GM18907 (cell line): ENCODE measurements at regions not wholly inside any gene's neighbourhood (a gene's known extent, or its start where the extent isn't known, plus 50 kb on each side); places are given as distances from the start of the nearest gene placed in this dataset.

Experiments used
- ATAC-seq: cut with Tn5 transposase; IDR thresholded peaks from one replicate; pipeline ENCODE4 v1.9.1; 2021; ENCODE audit warnings: mild to moderate bottlenecking, moderate library complexity; ENCODE audit not compliant: unreplicated experiment

DNA sequence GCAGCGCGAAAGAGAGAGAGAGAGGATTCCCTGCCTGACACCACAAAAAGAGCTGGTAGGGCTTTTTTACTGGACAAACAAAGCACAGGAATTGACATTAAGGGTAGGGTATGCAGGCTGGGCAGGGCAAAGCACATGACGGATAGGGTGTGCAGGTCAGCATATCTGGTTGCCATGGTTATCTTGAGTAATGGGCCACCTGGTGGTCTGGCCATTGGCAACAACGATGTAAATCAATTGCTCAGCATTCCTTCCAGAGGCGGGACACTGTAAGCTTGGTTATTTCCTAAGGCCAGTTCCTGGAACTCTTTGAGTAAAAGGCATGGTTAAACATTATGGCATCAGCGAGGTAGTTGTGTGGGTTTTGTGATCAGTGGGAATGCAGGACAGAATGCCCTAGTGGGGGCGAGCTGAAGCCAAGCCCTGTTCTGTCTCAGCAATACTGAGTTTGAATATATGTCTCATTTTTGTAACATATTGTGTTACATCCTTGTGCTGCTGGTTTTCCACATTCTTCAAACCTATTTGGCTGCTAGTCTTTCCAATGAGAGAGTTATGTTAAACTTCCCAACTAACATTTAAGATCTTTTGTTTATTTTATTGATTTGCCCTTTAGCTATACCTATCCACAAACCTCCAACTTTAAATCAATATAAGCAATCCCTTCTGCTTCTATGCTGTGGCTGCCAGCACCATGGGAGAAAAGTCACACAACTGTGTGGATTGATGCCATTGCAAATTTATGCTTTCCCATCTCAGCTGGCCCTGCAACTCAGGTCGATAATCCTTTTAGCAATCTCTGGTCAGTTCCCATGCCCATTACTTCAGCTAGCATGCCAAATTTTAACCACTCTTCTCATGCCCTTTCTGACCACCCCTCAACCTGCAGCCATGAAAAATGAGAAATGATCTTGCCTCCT, 396.7 kb upstream of the PDE3A start:
- no peak for ATAC-seq

- ATAC-seq: no peak
These were observed 395.7 kb upstream of the PDE3A start for GRCh38 chr12:19972325-19973288.

DNA sequence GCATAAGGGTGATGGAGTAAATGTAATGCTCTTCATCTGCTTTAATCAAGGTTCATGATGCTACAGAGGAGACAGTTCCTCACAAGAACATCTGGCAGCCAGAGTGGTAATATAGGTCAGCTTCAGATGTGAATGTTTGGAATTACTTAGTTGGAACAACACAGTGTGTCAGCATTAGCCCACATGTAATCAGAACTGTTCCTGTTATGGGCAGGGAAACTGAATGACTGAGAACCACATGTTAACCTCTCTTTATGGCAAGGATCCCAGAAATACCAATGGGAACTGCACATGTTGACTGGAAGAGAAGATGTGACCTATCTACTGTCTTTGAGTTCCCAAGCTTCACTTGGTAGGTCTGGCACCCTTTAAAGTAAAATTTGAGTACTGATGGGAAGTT, 390.1 kb upstream of the PDE3A start:
- no peak for ATAC-seq

GRCh38 chr12:19979584-19979983, 388.8 kb upstream of the PDE3A start:
- no peak for ATAC-seq

DNA sequence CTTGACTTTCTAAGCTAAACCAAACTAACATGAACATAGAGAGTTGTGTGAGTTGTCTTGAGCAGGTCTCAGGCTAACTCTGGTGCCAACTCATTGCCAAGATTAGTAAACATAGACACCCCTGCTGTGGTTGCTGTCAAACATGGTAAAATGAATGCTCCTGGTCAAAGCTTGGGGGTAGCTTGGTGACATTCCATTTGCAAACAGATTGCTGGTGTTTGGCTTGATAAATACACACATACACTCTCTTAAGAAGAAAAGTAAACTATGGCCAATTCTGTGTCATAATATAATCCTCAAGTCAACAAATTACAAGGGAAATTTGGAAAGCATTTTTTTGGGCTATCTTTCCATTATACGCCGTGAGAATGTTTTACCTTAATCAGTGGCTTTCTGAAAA, 386.4 kb upstream of the PDE3A start:
- no peak for ATAC-seq

- ATAC-seq: no peak
These were observed 380.3 kb upstream of the PDE3A start for GRCh38 chr12:19988001-19988400.

DNA sequence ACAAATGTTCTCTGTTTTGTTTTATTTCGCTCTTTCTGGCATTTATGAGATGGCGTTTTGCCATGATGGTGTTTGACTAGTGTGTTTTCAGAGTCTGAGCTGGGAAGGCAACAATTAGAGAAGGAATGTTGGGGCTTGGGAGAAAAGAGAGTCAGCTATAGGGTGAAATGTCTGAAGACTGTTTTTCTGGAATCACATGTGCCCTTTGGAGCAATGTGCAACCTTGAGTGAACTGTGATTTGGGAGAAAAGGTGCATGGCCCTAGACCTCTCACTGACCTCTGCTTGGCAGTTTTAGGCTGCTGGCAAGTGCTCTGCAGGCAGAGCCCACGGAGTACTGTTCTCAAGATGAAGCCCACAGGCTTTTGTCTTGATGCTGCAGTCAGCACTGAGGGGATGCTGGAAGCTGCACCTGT, 379.9 kb upstream of the PDE3A start:
- ATAC-seq: no peak

DNA sequence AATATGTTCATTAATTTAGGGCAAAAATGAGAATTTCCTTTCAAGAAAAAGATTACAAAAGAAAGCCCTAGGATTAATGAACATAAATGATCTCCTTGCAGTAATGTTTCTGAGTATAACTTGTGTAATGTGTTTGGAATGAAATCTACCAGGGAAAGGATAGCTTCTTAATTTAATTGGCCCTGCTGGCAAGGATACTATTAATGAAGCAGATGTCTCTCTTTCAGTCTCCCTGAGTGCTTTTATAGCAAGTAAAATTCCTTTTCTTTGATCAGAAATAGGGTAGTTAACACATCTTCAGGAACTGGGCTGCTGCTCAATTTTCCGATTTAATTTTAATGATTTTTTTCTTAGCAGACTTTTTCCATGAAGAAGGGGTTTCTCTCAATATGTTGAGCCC, 379.4 kb upstream of the PDE3A start:
- ATAC-seq: no peak

DNA sequence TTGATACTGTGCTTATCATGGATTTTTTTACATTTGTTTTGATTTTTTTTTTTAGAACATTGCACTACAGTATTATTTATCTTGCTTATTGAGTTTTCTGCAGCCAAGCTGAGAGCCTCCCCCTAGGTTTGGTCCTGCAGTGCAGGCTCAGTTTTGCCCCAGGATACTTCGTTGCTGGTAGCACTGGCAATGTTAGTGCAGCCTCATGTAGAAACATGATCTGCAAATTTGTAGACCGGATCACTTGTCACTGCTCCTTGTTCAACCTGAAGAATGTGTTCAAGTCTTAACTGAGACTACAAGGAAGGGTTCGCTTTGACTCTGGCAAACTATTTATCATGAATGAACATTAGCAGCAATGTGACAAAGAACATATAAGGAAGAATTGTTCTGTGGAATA, 377.2 kb upstream of the PDE3A start:
- no peak for ATAC-seq

DNA sequence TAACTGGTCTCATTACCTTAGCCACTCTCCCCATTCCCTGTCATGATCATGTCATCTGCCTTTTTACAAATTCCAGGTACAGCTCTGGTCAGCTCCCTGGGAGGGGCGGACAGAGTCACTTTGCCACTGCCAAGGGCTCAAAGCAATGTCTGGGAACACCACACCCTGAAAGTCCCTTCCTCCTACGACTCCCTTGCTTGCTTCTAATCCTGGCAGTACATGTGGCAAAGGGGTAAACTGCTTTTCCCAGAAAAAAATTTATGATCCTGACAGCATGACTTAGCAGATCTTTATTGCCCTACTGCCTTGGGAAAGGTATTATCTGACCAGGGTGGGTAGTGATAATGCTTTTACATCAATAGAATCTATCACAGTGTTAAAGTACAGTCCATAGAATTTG, 376.0 kb upstream of the PDE3A start:
- no peak for ATAC-seq

- ATAC-seq: no peak
These were observed 373.4 kb upstream of the PDE3A start for GRCh38 chr12:19994968-19995367.

DNA sequence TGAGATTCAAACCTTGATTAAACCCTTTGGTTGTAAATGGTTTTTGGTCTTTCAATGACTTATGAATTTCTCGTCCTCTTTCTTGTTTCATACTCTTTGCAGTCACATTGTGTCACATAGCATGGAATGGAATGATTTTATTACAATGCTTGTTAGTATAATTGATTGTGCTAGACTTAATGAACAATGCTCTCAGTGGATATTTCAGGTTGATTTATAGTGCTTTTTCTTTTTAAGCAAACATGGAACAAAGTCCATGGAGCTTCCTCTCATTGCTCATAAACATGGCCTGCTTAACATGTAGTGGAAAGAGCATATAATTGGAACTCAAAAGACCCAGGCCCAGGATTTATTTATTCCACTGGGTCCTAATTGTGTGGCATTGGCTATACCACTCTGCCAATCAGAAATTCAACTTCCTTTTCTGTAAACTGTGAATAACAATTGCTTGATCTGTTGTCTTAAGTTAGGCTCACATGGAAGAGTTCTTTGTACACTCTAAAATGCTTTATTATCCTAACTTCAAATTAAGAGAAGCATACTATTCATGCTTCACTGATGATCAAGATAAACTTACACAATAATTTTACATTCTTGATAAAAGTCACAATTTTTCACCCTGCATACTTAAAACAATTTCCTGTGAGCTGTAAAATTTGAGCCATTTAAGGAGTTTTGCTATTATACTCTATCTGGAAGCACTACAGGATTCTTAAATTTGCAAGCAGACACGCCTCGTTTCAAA, 370.5 kb upstream of the PDE3A start:
- ATAC-seq: no peak

GRCh38 chr12:19998411-19998810, 369.9 kb upstream of the PDE3A start:
- ATAC-seq: no peak

DNA sequence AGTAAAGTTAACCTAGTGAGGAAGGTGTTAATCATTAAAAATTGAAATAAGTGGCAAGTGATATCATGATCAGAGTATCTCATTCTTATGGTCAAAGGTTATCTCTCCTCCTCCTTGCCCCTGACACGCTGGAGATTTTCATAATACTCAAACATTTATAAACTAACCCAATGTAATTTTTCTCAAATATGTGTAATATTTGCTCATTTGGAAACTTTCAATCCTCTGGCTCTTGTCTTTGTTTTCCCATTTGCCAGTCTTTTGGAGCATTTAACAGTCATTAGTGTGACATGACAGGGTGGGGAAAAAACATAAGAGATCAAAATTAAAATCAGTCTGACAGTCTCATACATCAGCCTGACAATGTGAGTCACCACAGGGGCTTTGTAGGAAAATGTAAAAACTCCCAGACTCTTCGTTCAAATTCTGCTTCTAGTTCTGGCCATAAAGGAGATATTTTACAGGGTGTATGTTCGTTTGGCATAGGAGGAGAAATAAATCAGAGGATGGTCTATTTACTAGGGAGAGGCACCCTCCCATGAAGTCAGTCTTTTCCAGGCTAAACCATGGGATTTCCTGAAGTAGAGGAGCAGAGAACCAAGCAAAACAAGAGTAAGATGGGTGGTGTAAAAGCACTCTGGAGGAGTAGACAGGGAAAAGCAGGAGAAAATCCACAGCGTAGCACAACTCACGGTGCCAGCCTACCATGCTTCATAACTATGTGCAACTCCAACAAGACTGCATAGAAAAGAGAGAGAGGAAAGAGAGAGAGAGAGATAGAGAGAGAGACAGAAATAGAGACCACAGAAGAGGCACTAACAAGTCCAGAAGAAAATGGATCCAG, 369.2 kb upstream of the PDE3A start:
- no peak for ATAC-seq

DNA sequence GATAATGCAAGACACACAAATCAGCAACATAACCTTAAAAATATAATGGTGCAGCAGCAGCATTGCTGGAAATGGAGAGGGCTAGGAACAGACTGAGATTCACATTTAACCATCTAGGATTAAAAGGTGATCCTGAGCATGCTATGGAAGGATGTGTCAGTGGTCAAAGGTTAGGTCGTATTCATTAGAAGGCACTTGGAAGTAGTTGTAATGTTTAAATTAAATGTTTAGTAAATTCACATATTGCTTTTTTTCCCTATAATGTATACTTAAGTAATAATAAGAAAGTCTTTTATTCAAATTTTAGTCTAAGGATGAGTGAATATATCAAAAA, 368.6 kb upstream of the PDE3A start:
- ATAC-seq: no peak

GRCh38 chr12:20000229-20000849, 368.0 kb upstream of the PDE3A start:
- ATAC-seq: no peak

DNA sequence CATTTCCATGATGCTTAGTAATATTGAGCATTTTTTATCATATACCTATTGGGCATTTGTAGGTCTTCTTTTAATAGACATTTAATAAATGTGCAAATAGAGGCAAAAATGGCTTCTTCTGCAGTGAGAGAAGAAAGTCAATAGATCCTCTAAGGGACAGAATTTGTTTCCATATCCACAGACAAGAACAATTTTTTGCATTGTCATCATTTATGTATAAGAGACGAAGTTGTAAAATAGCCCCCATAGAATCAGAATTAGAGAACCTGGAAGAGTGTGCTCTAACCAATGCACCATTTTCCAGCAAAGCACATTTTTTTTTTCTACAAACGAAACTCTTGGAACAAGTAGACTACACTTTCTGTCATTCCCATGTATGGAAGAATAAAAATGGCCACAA, 365.1 kb upstream of the PDE3A start:
- no peak for ATAC-seq

DNA sequence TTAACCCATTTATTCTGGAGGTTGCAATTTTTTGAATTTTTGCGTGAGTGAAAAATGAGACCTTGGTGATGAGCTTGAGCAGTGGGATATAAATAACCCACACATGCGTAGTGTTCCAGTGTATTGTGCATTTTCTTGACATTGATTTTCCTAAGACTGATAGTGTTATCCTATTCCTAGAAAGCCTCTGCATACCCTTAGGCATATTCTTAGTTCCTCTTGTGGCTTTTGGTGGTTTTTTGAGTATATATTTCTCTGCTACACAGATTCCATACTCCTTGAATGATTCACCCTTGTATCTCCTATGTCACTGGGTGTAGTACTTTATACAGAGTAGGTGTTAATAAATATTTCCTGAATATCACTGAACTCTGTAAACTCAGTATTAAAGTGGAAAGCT, 363.4 kb upstream of the PDE3A start:
- no peak for ATAC-seq

DNA sequence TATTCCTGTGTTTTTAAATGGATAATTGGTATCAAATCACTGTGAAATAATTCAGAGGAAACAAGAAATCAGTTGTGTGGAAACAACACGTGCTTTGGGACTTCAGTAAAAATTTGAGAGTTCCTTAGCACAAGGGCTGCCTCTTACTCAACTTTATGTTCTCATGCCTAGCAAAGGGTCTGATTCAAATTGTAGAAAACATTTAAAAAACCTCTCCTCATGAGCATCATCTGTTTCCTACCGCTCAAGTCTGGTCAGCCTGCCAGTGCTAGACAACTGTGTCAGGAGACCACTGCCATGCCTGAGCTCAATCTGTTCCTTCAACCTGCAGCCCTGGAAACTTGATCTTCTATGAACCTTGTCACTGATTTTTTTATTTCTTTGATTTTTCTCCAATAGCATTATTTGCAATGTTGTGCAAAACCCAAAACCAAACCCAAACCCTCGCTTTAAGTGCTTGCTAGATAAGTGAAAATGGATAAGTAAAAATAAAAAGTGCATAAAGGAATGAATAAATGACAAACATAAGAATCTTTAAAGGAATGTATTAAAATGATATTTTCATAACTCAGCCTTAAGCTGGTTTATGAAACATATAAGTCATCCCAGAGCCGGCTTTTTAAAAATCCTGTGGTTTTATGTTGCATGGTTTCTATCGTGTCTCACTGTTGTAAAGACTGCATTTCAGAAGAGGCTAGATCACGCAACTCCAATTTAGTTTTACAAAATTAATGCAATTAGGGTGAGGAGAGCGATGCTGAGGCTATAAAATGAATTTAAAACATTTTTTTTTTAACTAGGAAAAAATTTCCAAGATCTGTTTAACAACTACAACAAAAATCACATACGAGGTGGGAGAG, 361.2 kb upstream of the PDE3A start:
- no peak for ATAC-seq
